Breast epithelium (tissue), 3 donors: ENCODE measurements at regions not wholly inside any gene's neighbourhood (a gene's known extent, or its start where the extent isn't known, plus 50 kb on each side); places are given as distances from the start of the nearest gene placed in this dataset.

Source experiments
- CTCF ChIP-seq, 3 donors: fragments of 450-650 bp; IDR thresholded peaks; one replicate each; pipeline ENCODE4 v1.5.1; 2016 to 2017; ENCODE audit warnings: antibody characterized with exemption in 3 of 3, mild to moderate bottlenecking in 3 of 3, moderate library complexity in 3 of 3
- POLR2A ChIP-seq: fragments of 450-650 bp; IDR thresholded peaks from one replicate; pipeline ENCODE4 v1.6.1; 2016; ENCODE audit warnings: antibody characterized with exemption, mild to moderate bottlenecking, moderate library complexity
- POLR2AphosphoS5 ChIP-seq, 3 donors: sonication (generic); formaldehyde crosslinking; IDR thresholded peaks; one replicate each; pipeline ENCODE4 v1.6.1; 2017; ENCODE audit warnings: antibody characterized with exemption in 3 of 3

GRCh38 chr1:187212377-187212776, 383.6 kb downstream of the PLA2G4A start:
- TF ChIP-seq POLR2A (no peak), CTCF (IDR thresholded peaks at IDR 0.05) (no peak), POLR2AphosphoS5 (IDR thresholded peaks at IDR 0.05) (no peak)
